ENCODE measurements at regions not wholly inside any gene's neighbourhood (a gene's known extent, or its start where the extent isn't known, plus 50 kb on each side); places are given as distances from the start of the nearest gene placed in this dataset.

DNA sequence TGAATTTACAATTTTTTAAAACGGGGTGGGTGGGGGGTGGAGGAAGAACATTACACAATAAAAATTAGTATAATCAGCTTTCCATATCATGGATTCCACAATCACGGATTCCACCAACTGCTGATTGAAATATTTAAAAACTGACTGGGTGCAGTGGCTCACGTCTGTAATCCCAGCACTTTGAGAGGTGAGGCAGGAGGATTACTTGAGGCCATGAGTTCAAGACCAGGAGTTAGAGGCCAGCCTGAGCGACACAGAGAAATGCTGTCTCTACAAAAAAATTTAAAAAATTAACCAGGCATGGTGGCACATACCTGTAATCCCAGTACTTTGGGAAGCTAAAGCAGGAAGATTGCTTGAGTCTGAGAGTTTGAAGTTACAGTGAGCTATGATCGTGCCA lies 254.7 kb downstream of the ATG4C start:
- Histone ChIP-seq H3K18ac (ENCODE audit: low read length) (no peak overlapping the region), H3K27ac (replicated peaks; ENCODE audit: low read length) (no peak overlapping the region), H3K36me3 (replicated peaks in 1 of 2; ENCODE audit: control insufficient read depth in 2 of 2, insufficient read depth in 2 of 2, low read length in 2 of 2) (no peaks in the 10 kb centered on the region), H3K4me2 (ENCODE audit: insufficient read depth, low read length, poor library complexity, severe bottlenecking) (no peak overlapping the region), H3K4me3 (ENCODE audit: low read length in 2 of 2) (no peak overlapping the region), H3K14ac (ENCODE audit: low read length) (no peak overlapping the region), H3K23ac (ENCODE audit: low read depth, low read length, poor library complexity) (no peak overlapping the region), H2AK5ac (ENCODE audit: low read depth, low read length) (no peak overlapping the region), H3K4ac (ENCODE audit: low read length) (no peak overlapping the region), H3K4me1 (ENCODE audit: control insufficient read depth in 2 of 2, insufficient read depth in 1 of 2, low read depth in 1 of 2, low read length in 2 of 2) (no peaks in the 10 kb centered on the region), H2BK120ac (ENCODE audit: low read depth, low read length) (no peak overlapping the region), H4K8ac (ENCODE audit: low read depth, low read length) (no peak overlapping the region), H3K9ac (ENCODE audit: low read depth, low read length, poor library complexity) (no peak overlapping the region), H4K91ac (ENCODE audit: low read depth, low read length, poor library complexity) (no peak overlapping the region), H2BK12ac (ENCODE audit: low read length) (no peak overlapping the region), H3K79me1 (ENCODE audit: low read depth, low read length) (no peaks in the 10 kb centered on the region), H2AFZ (ENCODE audit: low read length) (no peak overlapping the region), H3K9me3 (replicated peaks in 1 of 2; ENCODE audit: control insufficient read depth in 2 of 2, insufficient read depth in 1 of 2, low read depth in 1 of 2, low read length in 2 of 2) (no peaks in the 10 kb centered on the region), H2BK5ac (ENCODE audit: low read length) (no peak overlapping the region), H2BK15ac (ENCODE audit: low read length) (no peak overlapping the region), H3K27me3 (ENCODE audit: control insufficient read depth in 3 of 3, insufficient read depth in 3 of 3, low read depth in 1 of 3, low read length in 3 of 3) (no peaks in the 10 kb centered on the region)
- WGBS, 2 donors (ENCODE audit: extremely low coverage in 2 of 2, insufficient read length in 2 of 2, insufficient replicate concordance in 1 of 2), result no CpG with 5 or more reads among the region's 5 CpGs
- DNase-seq (ENCODE audit: low spot score), result no peak

- H3K4me2 ChIP-seq (ENCODE audit: insufficient read depth, low read length, poor library complexity, severe bottlenecking), result no peak overlapping the region
- no peak overlapping the region for H3K27ac ChIP-seq (replicated peaks; ENCODE audit: low read length)
- H3K14ac ChIP-seq (ENCODE audit: low read length), result no peak overlapping the region
- H2AK5ac ChIP-seq (ENCODE audit: low read depth, low read length), result no peak overlapping the region
- H3K4me1 ChIP-seq (ENCODE audit: control insufficient read depth in 2 of 2, insufficient read depth in 1 of 2, low read depth in 1 of 2, low read length in 2 of 2), result no peaks in the 10 kb centered on the region
- no peak overlapping the region for H2BK12ac ChIP-seq (ENCODE audit: low read length)
- no peak overlapping the region for H2BK15ac ChIP-seq (ENCODE audit: low read length)
- H3K18ac ChIP-seq (ENCODE audit: low read length), result no peak overlapping the region
- H4K8ac ChIP-seq (ENCODE audit: low read depth, low read length), result no peak overlapping the region
- WGBS, 2 donors (ENCODE audit: extremely low coverage in 2 of 2, insufficient read length in 2 of 2, insufficient replicate concordance in 1 of 2), result no CpG with 5 or more reads among the region's 3 CpGs
- no peaks in the 10 kb centered on the region for H3K27me3 ChIP-seq (ENCODE audit: control insufficient read depth in 3 of 3, insufficient read depth in 3 of 3, low read depth in 1 of 3, low read length in 3 of 3)
- H4K91ac ChIP-seq (ENCODE audit: low read depth, low read length, poor library complexity), result no peak overlapping the region
- no peak overlapping the region for H3K23ac ChIP-seq (ENCODE audit: low read depth, low read length, poor library complexity)
- H2BK5ac ChIP-seq (ENCODE audit: low read length), result no peak overlapping the region
- no peak for DNase-seq (ENCODE audit: low spot score)
- H3K9ac ChIP-seq (ENCODE audit: low read depth, low read length, poor library complexity), result no peak overlapping the region
- H3K79me1 ChIP-seq (ENCODE audit: low read depth, low read length), result no peaks in the 10 kb centered on the region
- no peak overlapping the region for H3K4ac ChIP-seq (ENCODE audit: low read length)
- no peak overlapping the region for H3K4me3 ChIP-seq (ENCODE audit: low read length in 2 of 2)
- no peaks in the 10 kb centered on the region for H3K9me3 ChIP-seq (replicated peaks in 1 of 2; ENCODE audit: control insufficient read depth in 2 of 2, insufficient read depth in 1 of 2, low read depth in 1 of 2, low read length in 2 of 2)
- H2AFZ ChIP-seq (ENCODE audit: low read length), result no peak overlapping the region
- no peaks in the 10 kb centered on the region for H3K36me3 ChIP-seq (replicated peaks in 1 of 2; ENCODE audit: control insufficient read depth in 2 of 2, insufficient read depth in 2 of 2, low read length in 2 of 2)
- no peak overlapping the region for H2BK120ac ChIP-seq (ENCODE audit: low read depth, low read length)
Measured at GRCh38 chr1:63041660-63042059, 257.7 kb downstream of the ATG4C start.

- Histone ChIP-seq H2BK15ac (ENCODE audit: low read length) (no peak overlapping the region), H2AK5ac (ENCODE audit: low read depth, low read length) (no peak overlapping the region), H3K36me3 (replicated peaks in 1 of 2; ENCODE audit: control insufficient read depth in 2 of 2, insufficient read depth in 2 of 2, low read length in 2 of 2) (no peaks in the 10 kb centered on the region), H3K4ac (ENCODE audit: low read length) (no peak overlapping the region), H2BK5ac (ENCODE audit: low read length) (no peak overlapping the region), H3K4me2 (ENCODE audit: insufficient read depth, low read length, poor library complexity, severe bottlenecking) (no peak overlapping the region), H3K27me3 (ENCODE audit: control insufficient read depth in 3 of 3, insufficient read depth in 3 of 3, low read depth in 1 of 3, low read length in 3 of 3) (no peaks in the 10 kb centered on the region), H3K9ac (ENCODE audit: low read depth, low read length, poor library complexity) (no peak overlapping the region), H4K91ac (ENCODE audit: low read depth, low read length, poor library complexity) (no peak overlapping the region), H3K27ac (replicated peaks; ENCODE audit: low read length) (no peak overlapping the region), H3K9me3 (replicated peaks in 1 of 2; ENCODE audit: control insufficient read depth in 2 of 2, insufficient read depth in 1 of 2, low read depth in 1 of 2, low read length in 2 of 2) (no peaks in the 10 kb centered on the region), H3K23ac (ENCODE audit: low read depth, low read length, poor library complexity) (no peak overlapping the region), H2BK120ac (ENCODE audit: low read depth, low read length) (no peak overlapping the region), H2AFZ (ENCODE audit: low read length) (no peak overlapping the region), H3K79me1 (ENCODE audit: low read depth, low read length) (no peaks in the 10 kb centered on the region), H4K8ac (ENCODE audit: low read depth, low read length) (no peak overlapping the region), H3K4me1 (ENCODE audit: control insufficient read depth in 2 of 2, insufficient read depth in 1 of 2, low read depth in 1 of 2, low read length in 2 of 2) (no peaks in the 10 kb centered on the region), H3K18ac (ENCODE audit: low read length) (no peak overlapping the region), H3K14ac (ENCODE audit: low read length) (no peak overlapping the region), H2BK12ac (ENCODE audit: low read length) (no peak overlapping the region), H3K4me3 (ENCODE audit: low read length in 2 of 2) (no peak overlapping the region)
- WGBS, 2 donors (ENCODE audit: extremely low coverage in 2 of 2, insufficient read length in 2 of 2, insufficient replicate concordance in 1 of 2), result no CpG with 5 or more reads among the region's 4 CpGs
- DNase-seq (ENCODE audit: low spot score), result no peak
Measured at GRCh38 chr1:63042278-63042677, 258.3 kb downstream of the ATG4C start.

DNA sequence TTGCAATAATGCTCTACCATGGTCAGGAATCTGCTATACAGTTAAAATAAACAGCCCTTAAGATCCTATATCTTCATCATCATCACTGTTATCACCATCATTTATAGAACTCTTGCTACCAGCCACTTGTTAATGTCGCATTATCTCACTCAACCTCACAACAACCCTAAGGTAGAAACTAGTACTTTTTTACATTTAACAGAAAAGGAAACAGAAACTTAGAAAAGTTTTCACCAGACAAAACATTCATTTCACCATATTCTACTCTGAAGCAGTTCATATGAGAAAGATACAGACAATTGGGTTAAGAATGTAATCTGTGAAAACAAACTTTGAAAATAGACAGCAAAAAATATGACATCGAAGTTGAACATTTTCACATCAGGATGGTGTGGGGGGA lies 262.6 kb downstream of the ATG4C start:
- Histone ChIP-seq H2BK120ac (ENCODE audit: low read depth, low read length) (no peak overlapping the region), H3K18ac (ENCODE audit: low read length) (no peak overlapping the region)

More for the DNA sequence above, 262.6 kb downstream of the ATG4C start:
- H3K27me3 ChIP-seq (ENCODE audit: control insufficient read depth in 3 of 3, insufficient read depth in 3 of 3, low read depth in 1 of 3, low read length in 3 of 3), result peaks cover 0 to 6% (median 0%) of the 10 kb centered on the region in 3 experiments
- no peak overlapping the region for H4K91ac ChIP-seq (ENCODE audit: low read depth, low read length, poor library complexity)
- no peaks in the 10 kb centered on the region for H3K9me3 ChIP-seq (replicated peaks in 1 of 2; ENCODE audit: control insufficient read depth in 2 of 2, insufficient read depth in 1 of 2, low read depth in 1 of 2, low read length in 2 of 2)
- H3K14ac ChIP-seq (ENCODE audit: low read length), result no peak overlapping the region
- H3K4ac ChIP-seq (ENCODE audit: low read length), result no peak overlapping the region
- H3K36me3 ChIP-seq (replicated peaks in 1 of 2; ENCODE audit: control insufficient read depth in 2 of 2, insufficient read depth in 2 of 2, low read length in 2 of 2), result no peaks in the 10 kb centered on the region
- H2AK5ac ChIP-seq (ENCODE audit: low read depth, low read length), result no peak overlapping the region
- no peak overlapping the region for H2BK5ac ChIP-seq (ENCODE audit: low read length)
- H2BK15ac ChIP-seq (ENCODE audit: low read length), result no peak overlapping the region
- no peaks in the 10 kb centered on the region for H3K4me1 ChIP-seq (ENCODE audit: control insufficient read depth in 2 of 2, insufficient read depth in 1 of 2, low read depth in 1 of 2, low read length in 2 of 2)
- DNase-seq (ENCODE audit: low spot score), result no peak
- no CpG with 5 or more reads among the region's 2 CpGs for WGBS, 2 donors (ENCODE audit: extremely low coverage in 2 of 2, insufficient read length in 2 of 2, insufficient replicate concordance in 1 of 2)
- no peak overlapping the region for H2BK12ac ChIP-seq (ENCODE audit: low read length)
- H3K79me1 ChIP-seq (ENCODE audit: low read depth, low read length), result no peaks in the 10 kb centered on the region
- H2AFZ ChIP-seq (ENCODE audit: low read length), result no peak overlapping the region
- no peak overlapping the region for H3K4me3 ChIP-seq (ENCODE audit: low read length in 2 of 2)
- H3K23ac ChIP-seq (ENCODE audit: low read depth, low read length, poor library complexity), result no peak overlapping the region
- H3K4me2 ChIP-seq (ENCODE audit: insufficient read depth, low read length, poor library complexity, severe bottlenecking), result no peak overlapping the region
- H3K9ac ChIP-seq (ENCODE audit: low read depth, low read length, poor library complexity), result no peak overlapping the region
- H4K8ac ChIP-seq (ENCODE audit: low read depth, low read length), result no peak overlapping the region
- H3K27ac ChIP-seq (replicated peaks; ENCODE audit: low read length), result no peak overlapping the region

All from neuronal stem cell (in vitro differentiated cells).